PC-9 (cell line): ENCODE measurements at regions not wholly inside any gene's neighbourhood (a gene's known extent, or its start where the extent isn't known, plus 50 kb on each side); places are given as distances from the start of the nearest gene placed in this dataset.

Experiments
- CTCF ChIP-seq: fragments of 200-600 bp; sonication (generic); conservative IDR thresholded peaks from 2 replicates; pipeline ENCODE4 v1.6.1; 2017; ENCODE audit warnings: mixed run types, antibody characterized with exemption, mild to moderate bottlenecking, moderate library complexity
- EZH2 ChIP-seq: fragments of 200-600 bp; sonication (generic); IDR thresholded peaks from 2 replicates; pipeline ENCODE4 v1.8.0; 2017; ENCODE audit warnings: antibody characterized with exemption, low read depth

DNA sequence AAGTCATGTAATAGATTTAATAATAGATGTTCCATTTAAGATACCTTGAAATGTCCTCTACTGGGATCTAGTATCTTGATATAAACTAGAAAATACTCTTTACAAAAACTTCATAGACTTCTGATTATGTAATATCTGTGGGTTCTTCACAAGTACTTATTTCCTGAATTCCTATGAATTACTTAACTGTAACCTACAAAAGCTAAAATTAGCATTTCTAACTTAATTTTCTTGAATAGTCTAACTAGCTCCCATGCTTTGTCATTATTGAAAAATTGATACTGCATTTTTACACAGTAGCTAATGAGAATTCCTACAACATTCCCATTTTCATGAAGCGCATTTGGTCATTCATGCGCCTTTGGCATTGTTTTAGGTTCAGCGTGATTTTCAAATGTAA lies 1828.2 kb downstream of the MAT2B start:
- TF ChIP-seq CTCF (no peak), EZH2 (no peak)
